ENCODE measurements at regions not wholly inside any gene's neighbourhood (a gene's known extent, or its start where the extent isn't known, plus 50 kb on each side); places are given as distances from the start of the nearest gene placed in this dataset.

DNA sequence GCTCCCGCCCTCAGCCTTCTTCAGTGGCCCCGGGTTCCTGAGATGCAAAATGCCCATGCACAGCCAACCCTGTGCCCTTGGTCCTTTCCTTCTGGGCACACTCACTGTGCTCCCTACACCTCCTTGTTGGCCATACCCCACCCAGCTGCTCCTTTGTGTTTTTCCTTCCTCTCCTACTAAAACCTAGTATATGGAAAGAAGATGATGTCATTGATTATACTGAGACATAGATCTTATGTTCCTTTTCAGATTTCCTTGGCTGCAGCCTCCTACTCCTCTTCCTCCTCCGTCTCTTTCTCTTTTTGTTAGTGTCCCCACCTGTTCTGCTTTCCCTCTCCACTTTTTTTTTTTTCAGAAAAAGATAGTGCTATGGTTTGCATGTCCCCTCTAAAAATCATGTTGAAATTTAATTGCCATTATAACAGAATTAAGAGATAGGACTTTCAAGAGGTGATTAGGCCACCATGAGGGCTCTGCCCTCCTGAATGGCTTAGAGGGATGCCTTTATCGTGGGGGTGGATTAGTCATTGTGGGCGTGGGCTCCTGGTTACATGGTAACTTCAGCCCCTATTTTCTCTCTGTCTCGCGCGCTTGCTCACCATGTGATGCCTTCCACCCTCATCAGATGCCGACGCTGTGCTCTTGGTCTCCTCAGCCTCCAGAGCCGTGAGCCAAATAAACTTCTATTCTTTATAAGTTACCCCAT lies 254.9 kb upstream of the GATB start:
- TF ChIP-seq POLR2AphosphoS5 (IDR thresholded peaks at IDR 0.05; ENCODE audit: low read depth, low read length), result no peak
- no peak for TF ChIP-seq SIN3A (IDR thresholded peaks at IDR 0.05; ENCODE audit: borderline replicate concordance, insufficient read depth, low read length)

Data from PFSK-1 (cell line).